B cell (primary cell): ENCODE measurements at regions not wholly inside any gene's neighbourhood (a gene's known extent, or its start where the extent isn't known, plus 50 kb on each side); places are given as distances from the start of the nearest gene placed in this dataset.

ENCODE experiments used
- ATAC-seq: fragments of 200-7000 bp; cut with Tn5 transposase; one replicate; pipeline ENCODE4 v1.10.0; 2021; ENCODE audit warnings: low read depth, mild to moderate bottlenecking, moderate number of reproducible peaks, moderate library complexity
- CTCF ChIA-PET: fragments of 350-600 bp; sonication (Branson Sonifier 250); formaldehyde crosslinking; loops from one replicate; lab custom pipeline; 2021; ENCODE audit warnings: antibody characterized with exemption, inconsistent platforms; lab: Charles Lee
- POLR2A ChIA-PET: fragments of 350-600 bp; sonication (Branson Sonifier 250); formaldehyde crosslinking; loops from one replicate; lab custom pipeline; 2021; ENCODE audit warnings: antibody characterized with exemption; lab: Charles Lee
- DNase-seq: peaks from one replicate; pipeline ENCODE4 v3.0.0; 2013
- H2AFZ ChIP-seq: 2 replicates; pipeline ENCODE4 v1.6.1; 2012; ENCODE audit warnings: mild to moderate bottlenecking, low read depth, low read length; ENCODE audit not compliant: insufficient read depth, poor library complexity, severe bottlenecking
- H3K27ac ChIP-seq, 2 donors: 1 replicate in 1 of 2; 2 replicates in 1 of 2; pipeline ENCODE4 v1.5.1; 2012 to 2013; ENCODE audit warnings: low read length in 2 of 2, mild to moderate bottlenecking in 2 of 2, moderate library complexity in 1 of 2
- H3K27me3 ChIP-seq, 4 experiments: fragments of 200-600 bp in 1 of 4; sonication (generic) in 1 of 4; replicated peaks in 1 of 4; 1 replicate in 2 of 4; 2 replicates in 2 of 4; pipeline versions ENCODE4 v1.6.1 to v1.7.0; 2013 to 2016; ENCODE audit warnings: low read length in 3 of 4, mild to moderate bottlenecking in 2 of 4, mixed read lengths in 1 of 4, moderate library complexity in 1 of 4; ENCODE audit not compliant: insufficient read depth in 4 of 4, control insufficient read depth in 3 of 4; ENCODE audit errors: control extremely low read depth in 1 of 4
- H3K36me3 ChIP-seq, 2 experiments: replicated peaks in 1 of 2; 1 replicate in 1 of 2; 2 replicates in 1 of 2; pipeline versions ENCODE4 v1.6.1 to v1.7.1; 2013; ENCODE audit warnings: low read length in 1 of 2; ENCODE audit not compliant: insufficient read depth in 2 of 2, control insufficient read depth in 1 of 2; ENCODE audit errors: control extremely low read depth in 1 of 2, extremely low read depth in 1 of 2
- H3K4me1 ChIP-seq, 2 donors: fragments of 200-600 bp in 1 of 2; sonication (generic) in 1 of 2; 1 replicate in 1 of 2; 2 replicates in 1 of 2; pipeline versions ENCODE4 v1.5.1 to v1.6.1; 2013 to 2017; ENCODE audit warnings: low read length in 2 of 2; ENCODE audit not compliant: control insufficient read depth in 2 of 2, insufficient read depth in 2 of 2
- H3K4me2 ChIP-seq: replicated peaks from 2 replicates; pipeline ENCODE3; 2012; ENCODE audit warnings: mild to moderate bottlenecking, low read depth, low read length; ENCODE audit not compliant: poor library complexity, severe bottlenecking
- H3K4me3 ChIP-seq, 5 experiments: fragments of 200-600 bp in 1 of 5; sonication (generic) in 1 of 5; 1 replicate in 3 of 5; 2 replicates in 2 of 5; pipeline versions ENCODE4 v1.5.1 to v1.7.0; 2011 to 2016; ENCODE audit warnings: low read length in 4 of 5, mild to moderate bottlenecking in 4 of 5, low read depth in 2 of 5, control low read depth in 1 of 5, moderate library complexity in 1 of 5; ENCODE audit not compliant: insufficient read depth in 1 of 5; ENCODE audit errors: control extremely low read depth in 1 of 5, extremely low read depth in 1 of 5
- H3K79me2 ChIP-seq: fragments of 200-600 bp; sonication (generic); one replicate; pipeline ENCODE4 v1.6.0; 2016; ENCODE audit warnings: low read length; ENCODE audit not compliant: control insufficient read depth, insufficient read depth
- H3K9ac ChIP-seq: fragments of 200-600 bp; sonication (generic); 2 replicates; pipeline ENCODE4 v1.6.1; 2017; ENCODE audit warnings: mild to moderate bottlenecking, low read length, moderate library complexity
- H3K9me3 ChIP-seq, 3 donors: one replicate each; pipeline versions ENCODE4 v1.6.1 to v1.7.1; 2013; ENCODE audit warnings: low read length in 2 of 3; ENCODE audit not compliant: control insufficient read depth in 2 of 3, insufficient read depth in 1 of 3; ENCODE audit errors: control extremely low read depth in 1 of 3
- H4K20me1 ChIP-seq: 2 replicates; pipeline ENCODE4 v1.6.0; 2012; ENCODE audit warnings: mild to moderate bottlenecking, low read length; ENCODE audit not compliant: insufficient read depth, control insufficient read depth, poor library complexity, severe bottlenecking
- H3K27ac Mint-ChIP-seq: one replicate; pipeline ENCODE4 v1.8.0; 2021; ENCODE audit warnings: mixed read lengths
- H3K27me3 Mint-ChIP-seq: one replicate; pipeline ENCODE4 v1.8.0; 2021; ENCODE audit warnings: mixed read lengths
- H3K4me1 Mint-ChIP-seq: one replicate; pipeline ENCODE4 v1.8.0; 2021; ENCODE audit warnings: mixed read lengths
- H3K4me3 Mint-ChIP-seq: one replicate; pipeline ENCODE4 v1.8.0; 2021; ENCODE audit warnings: mixed read lengths
- H3K9me3 Mint-ChIP-seq: one replicate; pipeline ENCODE4 v1.8.0; 2022; ENCODE audit warnings: mixed read lengths; ENCODE audit not compliant: insufficient read depth
- EZH2 ChIP-seq: IDR thresholded peaks from 2 replicates; pipeline ENCODE4 v1.6.1; 2012; ENCODE audit warnings: borderline replicate concordance, low read depth, mild to moderate bottlenecking, moderate library complexity, low read length; ENCODE audit not compliant: insufficient read depth, poor library complexity, severe bottlenecking
- WGBS: methylation state at CpG from one replicate; pipeline ENCODE4 v1.1.5; 2013; ENCODE audit warnings: missing lambda C conversion rate; ENCODE audit not compliant: insufficient coverage; 5-methylcytosine and 5-hydroxymethylcytosine counted together
- intact Hi-C: fragments of 100-400 bp; cut with micrococcal nuclease; formaldehyde crosslinking; loops from one replicate; pipeline ENCODE4 v1.10.0; 2022
- TF ChIP-seq, protein P1 (sequence below): fragments of 200-600 bp; IDR thresholded peaks from one replicate; pipeline ENCODE4 v1.8.0; 2022; ENCODE audit warnings: antibody characterized with exemption, mild to moderate bottlenecking

DNA sequence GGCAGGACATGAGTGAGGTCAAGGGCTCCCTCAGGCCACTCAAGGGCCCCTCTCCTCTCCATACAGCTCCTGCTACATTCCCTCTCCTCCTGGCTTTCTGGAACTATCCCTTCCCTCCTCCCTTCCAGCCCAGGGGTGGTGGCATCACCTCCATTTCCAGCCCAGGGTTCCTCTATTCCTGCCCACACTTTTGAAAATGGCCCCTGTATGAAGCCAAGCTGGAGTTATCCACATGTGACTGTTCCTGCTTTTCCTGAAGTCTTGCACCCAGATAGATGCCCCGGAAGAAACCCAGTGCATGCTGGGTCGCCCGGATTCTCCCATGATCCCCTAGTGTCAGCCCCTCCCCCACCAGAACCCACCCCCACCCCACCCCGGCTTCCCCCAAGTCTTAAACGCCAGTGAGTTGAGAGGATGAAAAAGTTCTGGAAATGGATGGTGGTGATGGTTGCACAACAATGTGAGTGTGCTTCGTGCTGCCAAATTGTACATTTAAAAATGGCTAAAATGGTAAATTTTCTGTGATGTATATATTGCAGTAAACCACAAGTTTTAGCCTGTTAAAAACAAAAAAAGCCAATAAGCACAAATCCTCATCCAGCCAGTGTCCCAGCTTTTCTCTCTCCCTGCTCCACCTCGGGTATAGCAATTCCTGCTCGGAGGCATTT, 136.9 kb downstream of the SCARB1 start:
- no peak for DNase-seq
- Mint-ChIP-seq H3K9me3 (peaks cover 3% of the 10 kb centered on the region), H3K27ac (no peak overlapping the region), H3K27me3 (peaks cover 11% of the 10 kb centered on the region), H3K4me1 (peaks cover 6% of the 10 kb centered on the region), H3K4me3 (no peak overlapping the region)
- Histone ChIP-seq H3K9ac (no peak overlapping the region), H3K27me3 (peaks cover 0 to 10% (median 0%) of the 10 kb centered on the region in 4 experiments), H3K36me3 (no peaks in the 10 kb centered on the region), H3K9me3 (peaks cover 0 to 19% (median 0%) of the 10 kb centered on the region in 3 donors), H3K4me2 (peak overlapping the region; percentile 37), H4K20me1 (no peaks in the 10 kb centered on the region), H3K4me3 (no peak overlapping the region), H2AFZ (peak overlapping the region; percentile 28), H3K79me2 (no peaks in the 10 kb centered on the region), H3K27ac (no peak overlapping the region), H3K4me1 (peaks cover 5 to 7% of the 10 kb centered on the region in 2 donors)
- no peak for TF ChIP-seq EZH2
- TF ChIP-seq, protein P1, sequence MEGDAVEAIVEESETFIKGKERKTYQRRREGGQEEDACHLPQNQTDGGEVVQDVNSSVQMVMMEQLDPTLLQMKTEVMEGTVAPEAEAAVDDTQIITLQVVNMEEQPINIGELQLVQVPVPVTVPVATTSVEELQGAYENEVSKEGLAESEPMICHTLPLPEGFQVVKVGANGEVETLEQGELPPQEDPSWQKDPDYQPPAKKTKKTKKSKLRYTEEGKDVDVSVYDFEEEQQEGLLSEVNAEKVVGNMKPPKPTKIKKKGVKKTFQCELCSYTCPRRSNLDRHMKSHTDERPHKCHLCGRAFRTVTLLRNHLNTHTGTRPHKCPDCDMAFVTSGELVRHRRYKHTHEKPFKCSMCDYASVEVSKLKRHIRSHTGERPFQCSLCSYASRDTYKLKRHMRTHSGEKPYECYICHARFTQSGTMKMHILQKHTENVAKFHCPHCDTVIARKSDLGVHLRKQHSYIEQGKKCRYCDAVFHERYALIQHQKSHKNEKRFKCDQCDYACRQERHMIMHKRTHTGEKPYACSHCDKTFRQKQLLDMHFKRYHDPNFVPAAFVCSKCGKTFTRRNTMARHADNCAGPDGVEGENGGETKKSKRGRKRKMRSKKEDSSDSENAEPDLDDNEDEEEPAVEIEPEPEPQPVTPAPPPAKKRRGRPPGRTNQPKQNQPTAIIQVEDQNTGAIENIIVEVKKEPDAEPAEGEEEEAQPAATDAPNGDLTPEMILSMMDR: no peak
- no peak for ATAC-seq
- intact Hi-C loops: no loop called here
- 31% methylated on average over 2 of the region's 8 CpGs for WGBS
- CTCF ChIA-PET: interaction anchor here (0.6 kb wide), 1 partner anchor 342 kb away, joined by 3 read pairs; no protein-coding TSS in a partner anchor
- POLR2A ChIA-PET: no interaction called here

DNA sequence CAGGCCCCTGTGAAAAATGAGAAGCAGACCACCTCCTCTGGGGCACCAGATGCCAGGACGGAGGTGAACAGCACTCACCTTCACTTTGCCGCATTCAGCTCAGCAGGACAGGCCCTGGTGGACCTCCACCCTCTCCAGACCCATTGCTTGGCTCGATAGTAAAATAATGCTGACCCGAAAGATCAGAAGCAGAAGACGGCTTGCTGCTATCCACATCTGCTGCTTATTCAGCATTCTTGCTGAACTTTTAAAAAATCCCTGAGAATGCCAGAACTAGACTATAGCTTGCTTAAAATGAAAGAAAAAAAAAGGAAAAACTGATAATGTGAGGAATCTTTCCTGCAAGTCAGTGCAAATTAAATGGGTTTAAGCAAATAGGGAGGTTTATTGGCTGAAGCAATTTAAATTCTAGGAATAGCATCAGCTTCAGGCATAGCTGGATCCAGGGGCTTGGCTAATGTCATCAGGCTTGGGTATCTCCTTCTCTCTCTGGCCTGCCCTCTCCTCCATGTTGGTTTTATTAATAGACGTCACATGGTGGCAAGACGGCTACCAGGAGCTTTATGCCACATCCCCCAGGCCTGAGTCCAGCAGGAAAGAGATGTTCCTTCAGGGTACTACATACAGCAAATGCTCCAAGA, 137.9 kb downstream of the SCARB1 start:
- H3K4me1 ChIP-seq: peaks cover 5 to 7% of the 10 kb centered on the region in 2 donors
- no peak for TF ChIP-seq EZH2
- TF ChIP-seq, protein P1: no peak
- H3K36me3 ChIP-seq: no peaks in the 10 kb centered on the region
- Mint-ChIP-seq H3K27ac (no peak overlapping the region), H3K9me3 (peaks cover 3% of the 10 kb centered on the region), H3K4me3 (no peak overlapping the region), H3K4me1 (peaks cover 6% of the 10 kb centered on the region), H3K27me3 (peaks cover 11% of the 10 kb centered on the region)
- H4K20me1 ChIP-seq: no peaks in the 10 kb centered on the region
- H3K9me3 ChIP-seq: peaks cover 0 to 11% (median 0%) of the 10 kb centered on the region in 3 donors
- H3K27me3 ChIP-seq: peaks cover 0 to 10% (median 0%) of the 10 kb centered on the region in 4 experiments
- H3K9ac ChIP-seq: no peak overlapping the region
- H3K27ac ChIP-seq: no peak overlapping the region
- H3K79me2 ChIP-seq: no peaks in the 10 kb centered on the region
- no peak overlapping the region for H3K4me3 ChIP-seq
- POLR2A ChIA-PET: no interaction called here
- WGBS: 91% methylated on average over 7 of the region's 7 CpGs
- H2AFZ ChIP-seq: no peak overlapping the region
- CTCF ChIA-PET: no interaction called here
- intact Hi-C loops: no loop called here
- DNase-seq (no peak), ATAC-seq (no peak)
- no peak overlapping the region for H3K4me2 ChIP-seq
